GM12873 (cell line): ENCODE measurements at regions not wholly inside any gene's neighbourhood (a gene's known extent, or its start where the extent isn't known, plus 50 kb on each side); places are given as distances from the start of the nearest gene placed in this dataset.

Source experiments
- TF ChIP-seq, protein P1 (sequence below): IDR thresholded peaks from 2 replicates; pipeline ENCODE4 v1.5.1; 2012; ENCODE audit warnings: low read depth, mild to moderate bottlenecking, moderate library complexity, low read length, control low read depth; ENCODE audit not compliant: insufficient read depth; ENCODE audit errors: missing control alignments

- TF ChIP-seq, protein P1, sequence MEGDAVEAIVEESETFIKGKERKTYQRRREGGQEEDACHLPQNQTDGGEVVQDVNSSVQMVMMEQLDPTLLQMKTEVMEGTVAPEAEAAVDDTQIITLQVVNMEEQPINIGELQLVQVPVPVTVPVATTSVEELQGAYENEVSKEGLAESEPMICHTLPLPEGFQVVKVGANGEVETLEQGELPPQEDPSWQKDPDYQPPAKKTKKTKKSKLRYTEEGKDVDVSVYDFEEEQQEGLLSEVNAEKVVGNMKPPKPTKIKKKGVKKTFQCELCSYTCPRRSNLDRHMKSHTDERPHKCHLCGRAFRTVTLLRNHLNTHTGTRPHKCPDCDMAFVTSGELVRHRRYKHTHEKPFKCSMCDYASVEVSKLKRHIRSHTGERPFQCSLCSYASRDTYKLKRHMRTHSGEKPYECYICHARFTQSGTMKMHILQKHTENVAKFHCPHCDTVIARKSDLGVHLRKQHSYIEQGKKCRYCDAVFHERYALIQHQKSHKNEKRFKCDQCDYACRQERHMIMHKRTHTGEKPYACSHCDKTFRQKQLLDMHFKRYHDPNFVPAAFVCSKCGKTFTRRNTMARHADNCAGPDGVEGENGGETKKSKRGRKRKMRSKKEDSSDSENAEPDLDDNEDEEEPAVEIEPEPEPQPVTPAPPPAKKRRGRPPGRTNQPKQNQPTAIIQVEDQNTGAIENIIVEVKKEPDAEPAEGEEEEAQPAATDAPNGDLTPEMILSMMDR: no peak
These were observed 156.2 kb upstream of the NDUFV2 start for GRCh38 chr18:8946066-8946838.

GRCh38 chr18:8947566-8947965, 154.9 kb upstream of the NDUFV2 start:
- TF ChIP-seq, protein P1: no peak

DNA sequence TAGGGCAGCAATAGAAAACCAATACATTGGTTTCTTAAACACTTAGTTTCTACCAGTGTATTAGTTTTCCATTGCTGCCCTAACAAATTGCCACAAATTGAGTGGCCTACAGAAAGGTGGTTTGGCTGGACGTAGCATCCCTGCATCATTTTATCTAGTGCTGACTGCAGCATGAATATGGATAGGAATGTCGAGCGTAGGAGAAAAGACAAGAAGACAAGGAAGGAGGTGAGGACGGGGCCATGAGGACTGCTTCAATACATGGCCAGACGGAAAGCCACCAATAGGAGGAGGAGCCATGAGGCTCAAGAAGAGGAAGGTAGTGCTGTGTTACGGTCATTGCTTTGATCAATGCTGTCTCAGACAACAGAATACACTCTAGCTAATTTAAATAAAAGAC, 154.5 kb upstream of the NDUFV2 start:
- TF ChIP-seq, protein P1: no peak

GRCh38 chr18:8948471-8949149, 153.9 kb upstream of the NDUFV2 start:
- TF ChIP-seq, protein P1: no peak

GRCh38 chr18:8949206-8949605, 153.3 kb upstream of the NDUFV2 start:
- TF ChIP-seq, protein P1: no peak

DNA sequence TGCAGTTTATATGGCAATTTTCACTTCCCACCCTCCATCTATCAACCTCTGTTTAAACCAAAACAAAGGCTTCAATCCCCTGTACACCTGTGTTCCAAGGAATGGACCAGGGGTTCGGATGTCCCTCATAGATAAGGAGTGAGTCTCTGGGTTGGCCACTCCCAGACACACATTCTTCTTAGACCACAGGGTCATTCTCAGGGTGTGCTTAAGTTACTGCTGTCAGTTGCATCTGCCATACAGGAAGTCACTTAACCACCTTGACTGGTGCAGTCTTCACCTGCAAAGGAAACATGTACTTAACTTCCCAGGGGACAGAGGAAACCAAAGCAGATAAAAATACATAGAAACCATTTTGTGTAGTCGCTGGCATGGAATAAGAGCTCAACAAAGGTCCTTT, 151.0 kb upstream of the NDUFV2 start:
- TF ChIP-seq, protein P1: no peak

GRCh38 chr18:8952174-8952573, 150.3 kb upstream of the NDUFV2 start:
- TF ChIP-seq, protein P1: no peak
